Middle frontal gyrus (tissue), 1 donor: ENCODE measurements at regions not wholly inside any gene's neighbourhood (a gene's known extent, or its start where the extent isn't known, plus 50 kb on each side); places are given as distances from the start of the nearest gene placed in this dataset.
"Not testable (repeated sequence)": the region's sequence is repeated elsewhere in the genome, so short reads cannot be mapped to it uniquely, and the experiment has no call there.

Source experiments
- DNase-seq: peaks from one replicate; pipeline ENCODE4 v3.0.0-alpha.2; 2015; ENCODE audit warnings: low spot score; ENCODE audit errors: extremely low spot score

DNA sequence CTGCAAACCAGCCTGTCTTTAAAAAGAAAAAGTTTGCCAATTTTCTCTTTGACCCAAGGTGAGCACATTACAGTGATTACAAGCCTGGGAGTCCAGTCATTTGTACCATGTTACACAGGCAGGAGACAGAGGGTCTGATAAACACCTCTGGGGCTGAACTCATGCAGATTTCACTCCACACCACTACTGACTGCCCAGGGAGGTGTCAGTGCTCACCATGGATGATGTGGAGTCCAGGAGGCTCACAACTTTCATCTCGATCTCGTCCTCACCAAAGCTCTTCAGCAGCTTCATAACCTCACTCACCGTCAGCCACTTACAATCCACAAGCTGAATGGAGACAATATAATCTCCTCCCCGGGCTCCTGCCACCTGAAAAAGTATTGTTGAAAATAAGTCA is 302.4 kb downstream of the GOLGA6L6 start:
- not testable (repeated sequence) for DNase-seq

DNA sequence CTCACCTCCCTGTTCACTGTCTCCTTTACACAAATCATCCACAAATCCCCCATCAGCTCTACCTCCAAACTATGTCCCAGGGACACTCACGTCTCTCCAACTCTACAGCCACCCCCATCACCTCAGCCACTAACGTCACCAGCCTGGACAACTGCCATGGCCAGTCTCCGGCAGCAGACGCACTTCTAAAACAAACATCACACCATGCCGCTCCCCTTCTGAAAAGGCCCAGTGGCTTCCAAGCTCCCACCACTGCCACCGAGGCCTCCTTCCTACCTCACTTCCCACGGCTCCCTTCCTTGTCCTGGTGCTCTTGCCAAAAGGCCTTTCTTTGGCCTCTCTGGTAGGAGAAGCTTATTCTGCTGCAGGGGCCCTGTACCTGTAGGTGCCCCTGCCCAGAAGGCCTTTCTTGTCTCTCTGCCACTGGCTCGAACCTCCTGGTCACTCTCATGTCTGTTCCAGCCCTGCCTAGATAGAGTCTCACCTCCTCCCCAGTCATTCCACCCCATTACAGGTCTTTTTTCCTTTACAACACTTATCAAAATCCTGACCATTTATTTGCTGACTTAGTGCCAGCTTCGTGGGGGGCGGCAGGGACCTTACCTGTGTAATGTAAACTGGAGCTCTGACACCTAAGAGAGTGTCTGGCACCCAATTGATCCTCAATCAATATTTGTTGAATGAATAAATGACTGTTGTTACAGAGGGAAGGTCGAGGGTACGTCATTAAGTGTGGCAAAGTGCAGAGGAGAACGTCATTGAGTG is 304.2 kb downstream of the GOLGA6L6 start:
- not testable (repeated sequence) for DNase-seq

DNA sequence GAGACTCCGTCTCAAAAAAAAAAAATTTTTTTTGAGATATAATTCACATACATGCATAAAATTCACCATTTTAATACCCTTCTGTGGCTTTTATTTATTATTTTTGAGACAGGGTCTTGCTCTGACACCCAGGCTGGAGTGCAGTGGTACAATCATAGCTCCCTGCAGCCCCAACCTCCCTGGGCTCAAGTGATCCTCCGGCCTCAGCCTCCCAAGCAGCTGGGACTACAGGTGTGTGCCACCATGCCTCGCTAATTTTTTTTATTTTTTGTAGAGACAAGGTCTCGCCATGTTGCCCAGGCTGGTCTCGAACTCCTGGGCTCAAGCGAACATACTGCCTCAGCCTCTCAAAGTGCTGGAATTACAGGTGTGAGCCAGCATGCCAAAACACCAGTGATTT is 305.9 kb downstream of the GOLGA6L6 start:
- not testable (repeated sequence) for DNase-seq

DNA sequence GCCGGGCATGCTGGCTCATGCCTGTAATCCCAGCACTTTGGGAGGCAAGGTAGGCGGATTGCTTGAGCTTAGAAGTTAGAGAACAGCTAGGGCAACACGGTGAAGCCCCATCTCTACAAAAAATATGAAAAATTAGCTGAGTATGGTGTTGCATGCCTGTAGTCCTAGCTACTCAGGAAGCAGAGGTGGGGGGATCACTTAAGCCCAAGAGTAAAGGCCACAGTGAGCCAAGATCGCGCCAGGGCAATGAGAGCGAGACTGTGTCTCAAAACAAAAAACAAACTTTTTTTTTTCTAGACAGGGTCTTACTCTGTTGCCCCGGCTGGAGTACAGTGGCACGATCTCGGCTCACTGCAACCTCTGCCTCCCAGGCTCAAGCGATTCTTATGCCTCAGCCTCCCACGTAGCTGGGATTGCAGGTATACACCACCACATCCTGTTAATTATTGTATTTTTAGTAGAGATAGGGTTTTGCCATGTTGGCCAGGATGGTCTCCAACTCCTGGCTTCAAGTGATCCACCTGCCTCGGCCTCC is 307.5 kb downstream of the GOLGA6L6 start:
- DNase-seq, result not testable (repeated sequence)

DNA sequence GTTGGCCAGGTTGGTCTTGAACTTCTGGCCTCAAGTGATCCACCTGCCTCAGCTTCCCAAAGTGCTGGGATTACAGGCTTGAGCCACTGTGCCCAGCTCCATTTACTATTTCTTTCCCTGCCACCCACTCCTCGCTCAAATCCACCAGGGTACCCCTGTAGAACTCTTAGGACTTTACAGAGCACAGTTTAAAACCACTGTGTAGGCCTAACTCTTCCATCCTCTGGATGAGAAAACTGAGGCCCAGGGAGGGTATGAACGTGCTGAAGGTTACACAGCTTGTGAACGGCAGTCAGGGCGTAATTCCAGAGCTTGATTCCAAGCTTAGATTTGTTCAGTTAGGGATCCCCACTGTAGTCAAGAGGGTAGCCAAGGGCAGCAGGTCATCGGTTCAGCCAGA is 309.1 kb downstream of the GOLGA6L6 start:
- not testable (repeated sequence) for DNase-seq

DNA sequence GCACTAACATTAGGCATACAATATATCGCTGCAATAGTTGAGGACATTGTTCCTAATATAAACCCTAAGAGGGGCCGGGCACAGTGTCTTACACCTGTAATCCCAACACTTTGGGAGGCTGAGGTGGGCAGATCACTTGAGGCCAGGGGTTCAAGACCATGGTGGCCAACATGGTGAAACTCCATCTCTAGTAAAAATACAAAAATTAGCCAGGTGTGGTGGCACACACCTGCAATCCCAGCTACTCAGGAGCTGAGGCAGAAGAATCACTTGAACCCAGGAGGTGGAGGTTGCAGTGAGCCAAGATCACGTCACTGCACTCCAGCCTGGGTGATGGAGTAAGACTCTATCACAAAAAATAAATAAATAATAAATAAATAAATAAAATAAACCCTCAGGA is 310.9 kb downstream of the GOLGA6L6 start:
- DNase-seq, result not testable (repeated sequence)

DNA sequence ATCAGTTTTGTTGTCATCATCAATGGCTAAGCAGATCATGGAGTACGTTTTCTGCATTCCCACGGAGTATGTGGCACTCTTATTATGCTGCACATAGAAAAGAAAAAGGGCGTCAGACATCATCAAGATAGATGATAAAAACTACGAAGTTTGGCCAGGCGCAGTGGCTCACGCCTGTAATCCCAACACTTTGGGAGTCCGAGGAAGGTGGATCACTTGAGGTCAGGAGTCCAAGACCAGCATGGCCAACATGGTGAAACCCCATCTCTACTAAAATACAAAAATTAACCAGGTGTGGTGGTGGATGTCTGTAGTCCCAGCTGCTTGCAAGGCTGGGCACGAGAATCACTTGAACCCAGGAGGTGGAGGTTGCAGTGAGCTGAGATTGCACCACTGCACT is 312.8 kb downstream of the GOLGA6L6 start:
- DNase-seq, result not testable (repeated sequence)

DNA sequence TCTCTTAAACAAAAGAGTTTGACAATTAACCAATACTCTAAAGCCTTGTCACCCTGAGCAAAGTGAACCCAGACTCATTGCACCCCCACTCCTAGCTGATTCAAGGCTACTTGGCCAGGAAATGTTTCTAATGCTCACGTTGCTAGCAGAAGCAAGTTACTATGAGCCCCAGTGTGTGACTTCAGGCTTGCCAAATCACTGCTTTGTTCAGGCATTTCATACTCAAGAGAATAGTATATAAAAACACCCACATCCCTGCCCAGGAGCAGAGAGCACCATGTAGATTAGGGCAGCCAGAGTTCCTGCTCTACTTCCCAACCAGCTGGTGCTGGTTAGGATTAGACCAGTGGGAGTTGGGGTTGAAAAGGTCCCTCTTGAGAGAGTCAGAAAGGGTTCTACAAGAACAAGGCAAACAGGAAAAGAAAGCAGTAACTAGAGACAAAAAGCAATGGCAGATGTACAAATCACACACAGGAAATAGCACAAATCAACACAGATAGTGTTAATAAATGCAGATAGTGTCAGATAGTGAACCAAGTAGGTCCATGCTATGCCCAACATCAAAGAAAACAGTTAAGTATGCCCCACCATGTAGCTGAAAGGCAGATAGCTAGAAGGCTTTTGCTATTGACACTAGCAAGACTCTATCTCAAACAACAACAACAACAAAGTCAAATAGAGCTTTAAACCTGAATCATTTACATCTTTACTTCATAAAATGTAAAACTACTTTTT is 314.3 kb downstream of the GOLGA6L6 start:
- not testable (repeated sequence) for DNase-seq

DNA sequence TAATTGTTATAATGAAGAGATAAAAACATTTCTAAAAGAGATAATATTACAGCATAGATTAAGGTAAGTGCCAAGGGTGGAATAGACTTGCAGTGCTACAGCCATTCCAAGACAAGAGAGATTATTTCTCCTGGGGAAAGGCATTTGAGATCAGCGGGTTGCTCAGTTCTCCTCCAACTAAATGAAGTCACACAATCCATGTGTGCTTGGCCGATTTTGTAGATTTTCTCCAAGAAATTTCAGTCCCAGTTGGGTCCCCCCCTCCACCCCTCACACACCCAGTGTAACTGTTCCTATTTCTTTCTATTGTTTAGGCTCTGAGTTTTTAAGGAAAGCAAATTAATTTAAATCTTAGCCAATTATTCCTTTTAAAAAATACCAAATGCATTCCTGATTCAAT is 315.1 kb downstream of the GOLGA6L6 start:
- not testable (repeated sequence) for DNase-seq

DNA sequence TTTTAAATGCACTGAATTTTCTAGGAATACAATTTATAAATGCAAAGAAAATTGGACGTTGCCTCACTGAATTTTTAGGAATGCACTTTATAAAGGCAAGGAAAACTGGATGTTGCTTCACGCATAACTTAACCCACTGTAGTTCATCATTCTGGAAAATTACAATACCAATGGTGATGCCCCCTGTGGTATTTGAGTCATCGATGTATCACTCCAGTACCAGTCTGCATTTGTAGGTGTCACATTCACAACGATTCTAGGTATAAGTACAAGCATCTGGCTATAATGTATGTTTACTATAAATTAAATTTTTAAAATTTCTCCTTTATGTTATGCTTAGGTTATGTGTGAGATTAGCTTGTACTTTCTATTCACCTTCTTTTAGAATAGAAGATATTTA is 320.5 kb downstream of the GOLGA6L6 start:
- DNase-seq, result not testable (repeated sequence)

DNA sequence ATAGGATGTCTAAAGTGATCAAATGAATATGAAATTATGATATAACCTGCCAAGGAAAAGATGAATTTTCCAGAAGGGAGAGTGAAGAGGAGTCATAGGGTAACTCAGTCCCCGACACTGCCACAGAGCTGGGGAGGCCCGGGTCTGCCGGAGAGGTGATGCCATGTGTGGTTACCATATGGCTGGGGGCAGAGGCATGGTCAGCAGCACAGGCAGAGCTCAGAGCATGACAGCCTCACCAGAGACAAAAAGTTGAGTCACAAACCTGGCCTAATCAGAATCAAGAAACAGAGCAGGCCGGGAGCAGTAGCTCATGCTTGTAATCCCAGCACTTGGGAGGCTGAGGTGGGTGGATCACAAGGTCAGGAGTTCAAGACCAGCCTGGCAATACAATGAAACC is 322.4 kb downstream of the GOLGA6L6 start:
- not testable (repeated sequence) for DNase-seq

DNA sequence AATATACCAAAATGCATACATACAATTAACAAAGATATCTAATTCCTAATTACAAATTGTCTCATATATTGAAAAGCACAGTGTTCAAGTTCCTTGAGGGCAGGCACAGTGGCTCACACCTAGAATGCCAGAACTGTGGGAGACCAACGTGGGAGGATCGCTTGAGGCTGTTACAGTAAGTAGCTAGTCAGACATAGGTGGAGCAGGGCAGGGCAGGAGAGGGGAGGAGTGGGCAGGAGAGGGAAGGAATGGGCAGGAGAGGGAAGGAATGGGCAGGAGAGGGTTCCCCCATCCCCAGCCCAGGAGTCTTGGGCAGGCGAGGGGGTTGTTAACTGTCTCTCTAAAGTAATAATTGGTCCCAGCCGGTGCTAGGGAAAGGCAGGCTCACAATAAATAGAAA is 325.9 kb downstream of the GOLGA6L6 start:
- DNase-seq, result not testable (repeated sequence)

DNA sequence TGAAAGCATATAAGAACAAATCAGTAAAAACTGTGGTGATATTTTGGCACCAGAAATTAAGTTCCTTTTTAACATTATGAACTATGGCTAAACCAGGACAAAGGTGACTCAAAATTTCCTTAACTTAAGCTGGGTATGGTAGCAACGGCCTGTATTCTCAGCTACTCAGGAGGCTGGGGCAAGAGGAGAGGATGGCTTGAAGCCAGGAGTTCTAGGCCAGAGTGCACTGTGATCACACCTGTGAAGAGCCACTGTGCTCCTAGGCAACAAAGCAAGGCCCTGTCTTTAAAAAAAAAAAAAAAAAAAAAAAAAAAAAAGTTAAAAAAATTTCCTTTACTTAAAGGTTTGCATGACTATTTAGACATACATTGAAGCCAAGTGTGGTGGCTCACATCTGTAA is 327.5 kb downstream of the GOLGA6L6 start:
- not testable (repeated sequence) for DNase-seq

DNA sequence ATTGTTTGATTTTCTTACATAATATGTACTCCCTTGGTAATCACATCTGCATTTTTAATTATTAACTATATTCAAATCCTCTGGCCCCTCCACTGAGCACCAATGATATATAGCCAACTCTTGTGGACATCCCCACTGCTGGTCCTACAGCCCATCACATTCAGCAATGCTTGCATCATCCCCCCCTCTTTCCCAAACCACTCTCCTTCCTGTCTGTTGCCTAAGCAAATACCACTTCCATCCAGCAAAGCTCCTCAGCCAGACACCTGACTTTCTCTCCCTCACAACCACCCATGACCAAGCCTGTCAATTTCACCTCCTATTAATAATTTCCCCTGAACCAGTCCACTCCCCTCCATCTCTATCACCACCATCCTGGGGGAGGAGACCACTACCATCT is 330.1 kb downstream of the GOLGA6L6 start:
- DNase-seq, result not testable (repeated sequence)

DNA sequence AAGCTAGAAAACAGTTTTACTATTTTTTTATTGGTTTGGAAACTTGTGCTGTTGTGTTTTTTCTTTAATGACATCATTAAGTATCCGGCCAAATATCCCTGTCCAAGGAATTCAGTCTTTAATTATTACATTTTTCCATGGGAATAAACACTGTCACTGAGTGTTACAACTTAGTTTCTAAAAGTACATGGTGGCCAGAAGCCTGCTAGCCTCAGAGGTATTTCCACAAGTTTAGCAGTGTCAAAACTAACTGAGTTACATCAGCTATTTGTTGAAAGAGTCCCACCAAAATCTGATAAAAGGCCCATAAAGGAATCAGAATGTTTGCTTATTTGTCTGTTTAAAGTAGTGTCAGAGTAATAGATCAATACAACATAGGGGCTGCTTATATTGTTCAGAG is 331.6 kb downstream of the GOLGA6L6 start:
- DNase-seq, result not testable (repeated sequence)

DNA sequence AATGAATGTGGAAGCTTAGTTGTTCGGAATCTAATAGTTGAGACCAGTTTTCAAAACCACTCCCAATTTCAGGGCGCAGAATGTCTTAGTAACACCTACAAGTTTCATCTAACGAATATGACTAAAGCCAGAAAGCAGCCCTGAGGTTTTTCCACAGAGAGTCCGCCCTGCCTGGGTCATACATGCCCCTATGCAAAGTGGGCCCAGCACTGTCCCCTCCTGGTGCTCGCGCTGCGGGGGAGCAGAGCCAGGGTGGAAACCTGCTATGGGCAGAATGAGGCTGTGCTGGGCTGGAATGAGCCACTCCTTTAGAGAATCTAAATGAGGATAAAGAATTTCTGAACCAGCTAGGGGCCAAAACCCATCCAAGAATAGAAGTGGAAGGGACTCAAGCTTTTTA is 334.0 kb downstream of the GOLGA6L6 start:
- not testable (repeated sequence) for DNase-seq

DNA sequence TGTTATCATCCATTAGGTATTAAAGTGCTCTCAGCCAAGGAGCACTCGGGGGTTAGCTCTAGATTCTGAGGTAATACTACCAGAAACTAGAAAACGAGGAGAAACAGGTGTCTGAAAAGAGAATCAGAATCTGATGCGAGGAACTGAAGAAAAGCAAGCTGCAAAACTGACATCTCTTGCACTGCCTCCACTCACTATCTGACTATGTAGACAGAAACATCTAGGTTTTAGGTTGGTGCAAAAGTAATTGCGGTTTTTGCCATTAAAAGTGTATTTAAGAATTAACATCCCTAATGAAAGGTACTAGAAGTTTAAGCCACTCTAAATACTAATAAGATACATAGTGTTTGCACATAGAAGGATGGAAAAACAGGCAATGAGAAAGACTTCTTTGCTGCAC is 334.4 kb downstream of the GOLGA6L6 start:
- not testable (repeated sequence) for DNase-seq

DNA sequence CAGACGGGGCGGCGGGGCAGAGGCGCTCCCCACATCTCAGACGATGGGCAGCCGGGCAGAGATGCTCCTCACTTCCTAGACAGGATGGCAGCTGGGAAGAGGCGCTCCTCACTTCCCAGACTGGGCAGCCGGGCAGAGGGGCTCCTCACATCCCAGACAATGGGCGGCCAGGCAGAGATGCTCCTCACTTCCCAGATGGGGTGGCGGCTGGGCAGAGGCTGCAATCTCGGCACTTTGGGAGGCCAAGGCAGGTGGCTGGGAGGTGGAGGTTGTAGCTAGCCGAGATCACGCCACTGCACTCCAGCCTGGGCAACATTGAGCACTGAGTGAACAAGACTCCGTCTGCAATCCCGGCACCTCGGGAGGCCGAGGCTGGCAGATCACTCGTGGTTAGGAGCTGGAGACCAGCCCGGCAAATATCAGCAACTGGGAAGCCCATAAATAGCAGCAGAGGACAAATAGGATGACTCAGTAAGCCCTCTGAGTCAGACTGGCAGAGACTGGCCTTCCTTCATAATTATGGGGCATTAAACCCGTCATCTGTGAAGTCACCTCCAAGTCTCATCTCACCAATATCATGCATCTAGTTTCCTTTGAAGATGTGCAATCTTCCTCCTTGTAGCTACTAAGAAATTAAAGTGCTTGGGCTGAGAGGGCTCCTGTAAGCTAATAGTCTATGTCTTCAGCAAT is 337.3 kb downstream of the GOLGA6L6 start:
- not testable (repeated sequence) for DNase-seq

DNA sequence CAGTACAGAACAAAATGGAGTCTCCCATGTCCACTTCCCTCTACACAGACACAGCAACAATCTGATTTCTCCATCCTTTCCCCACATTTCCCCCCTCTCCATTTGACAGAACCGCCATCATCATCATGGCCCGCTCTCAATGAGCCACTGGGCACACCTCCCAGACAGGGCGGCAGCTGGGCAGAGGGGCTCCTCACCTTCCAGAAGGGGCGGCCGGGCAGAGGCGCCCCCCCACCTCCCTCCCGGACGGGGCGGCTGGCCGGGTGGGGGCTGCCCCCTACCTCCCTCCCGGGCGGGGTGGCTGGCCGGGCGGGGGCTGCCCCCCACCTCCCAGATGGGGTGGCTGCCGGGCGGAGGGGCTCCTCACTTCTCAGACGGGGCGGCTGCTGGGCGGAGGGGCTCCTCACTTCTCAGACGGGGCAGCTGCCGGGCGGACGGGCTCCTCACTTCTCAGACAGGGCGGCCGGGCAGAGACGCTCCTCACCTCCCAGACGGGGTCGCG is 337.9 kb downstream of the GOLGA6L6 start:
- not testable (repeated sequence) for DNase-seq

DNA sequence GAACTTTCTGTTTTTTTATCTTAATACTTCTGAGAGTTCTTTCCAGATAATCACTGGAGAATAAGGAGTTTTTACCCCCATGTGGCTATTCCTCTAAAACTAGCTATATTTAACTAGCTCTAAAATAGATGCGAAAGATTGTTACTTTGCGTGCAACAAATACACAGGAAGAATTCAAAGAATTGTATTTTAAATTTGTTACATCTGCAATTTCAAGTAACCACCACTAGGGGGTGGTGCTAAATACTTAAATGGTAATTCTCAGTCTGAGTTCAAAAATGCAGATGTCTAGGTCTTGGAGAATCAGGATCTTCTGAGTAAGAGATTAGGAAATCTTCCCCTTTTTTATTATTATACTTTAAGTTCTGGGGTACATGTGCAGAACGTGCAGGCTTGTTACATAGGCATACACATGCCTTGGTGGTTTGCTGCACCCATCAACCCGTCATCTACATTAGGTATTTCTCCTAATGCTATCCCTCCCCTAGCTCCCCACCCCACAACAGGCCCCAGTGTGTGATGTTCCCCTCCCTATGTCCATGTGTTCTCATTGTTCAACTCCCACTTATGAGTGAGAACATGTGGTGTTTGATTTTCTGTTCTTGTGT is 346.9 kb downstream of the GOLGA6L6 start:
- not testable (repeated sequence) for DNase-seq
